OCI-LY7 (cell line): ENCODE measurements at regions not wholly inside any gene's neighbourhood (a gene's known extent, or its start where the extent isn't known, plus 50 kb on each side); places are given as distances from the start of the nearest gene placed in this dataset.

Experiments used
- BruUV-seq: library from RNA; stranded (reverse); fragments of 400-500 nt; replicated peaks from 2 replicates; lab custom pipeline; 2021; lab: Mats Ljungman, UMichigan
- CTCF ChIA-PET: fragments of 300-600 bp; sonication (Branson Sonifier 250); formaldehyde crosslinking; loops from one replicate; lab custom pipeline; 2022; ENCODE audit warnings: antibody characterized with exemption; ENCODE audit not compliant: unreplicated experiment; lab: Charles Lee
- POLR2A ChIA-PET: fragments of 300-600 bp; sonication (Branson Sonifier 250); formaldehyde crosslinking; loops from one replicate; lab custom pipeline; 2022; ENCODE audit warnings: antibody characterized with exemption; lab: Charles Lee
- DNase-seq: peaks from one replicate; pipeline ENCODE4 v3.0.0-alpha.2; 2015; ENCODE audit warnings: low spot score
- H2AFZ ChIP-seq: fragments of 200-600 bp; sonication (generic), shearing (Covaris generic); 2 replicates; pipeline ENCODE4 v1.6.1; 2014; ENCODE audit warnings: mild to moderate bottlenecking, antibody characterized with exemption, low read length, moderate library complexity
- H3K27ac ChIP-seq: fragments of 200-600 bp; sonication (generic); 2 replicates; pipeline ENCODE4 v1.5.1; 2014; ENCODE audit warnings: mixed run types, low read depth, mild to moderate bottlenecking, moderate library complexity, low read length, inconsistent platforms; ENCODE audit not compliant: poor library complexity, severe bottlenecking
- H3K36me3 ChIP-seq: fragments of 200-600 bp; sonication (generic); 2 replicates; pipeline ENCODE4 v1.6.1; 2014; ENCODE audit warnings: mild to moderate bottlenecking, antibody characterized with exemption, low read length, moderate library complexity, mixed read lengths; ENCODE audit not compliant: insufficient read depth
- H3K4me1 ChIP-seq: fragments of 200-600 bp; sonication (generic); 2 replicates; pipeline ENCODE4 v1.5.1; 2014; ENCODE audit warnings: mild to moderate bottlenecking, low read length; ENCODE audit not compliant: insufficient read depth, poor library complexity, severe bottlenecking
- H3K4me2 ChIP-seq: fragments of 200-600 bp; sonication (generic); 2 replicates; pipeline ENCODE4 v1.6.1; 2014; ENCODE audit warnings: mild to moderate bottlenecking, low read length
- H3K4me3 ChIP-seq: fragments of 200-600 bp; sonication (generic); 2 replicates; pipeline ENCODE4 v1.5.1; 2014; ENCODE audit warnings: mild to moderate bottlenecking, low read depth, low read length; ENCODE audit not compliant: poor library complexity, severe bottlenecking
- H3K79me2 ChIP-seq: fragments of 200-600 bp; sonication (generic); 2 replicates; pipeline ENCODE4 v1.6.1; 2016; ENCODE audit warnings: low read depth, mild to moderate bottlenecking, low read length, moderate library complexity, mixed read lengths; ENCODE audit not compliant: insufficient read depth
- H3K9me2 ChIP-seq: fragments of 200-600 bp; sonication (generic); 2 replicates; pipeline ENCODE4 v1.6.1; 2016; ENCODE audit warnings: mild to moderate bottlenecking, low read length, mixed read lengths; ENCODE audit not compliant: insufficient read depth
- H3K9me3 ChIP-seq: fragments of 200-600 bp; sonication (generic); 2 replicates; pipeline ENCODE4 v1.6.1; 2014; ENCODE audit warnings: mild to moderate bottlenecking, mixed run types, low read length, mixed read lengths
- H4K20me1 ChIP-seq: fragments of 200-600 bp; sonication (generic); 2 replicates; pipeline ENCODE4 v1.6.1; 2014; ENCODE audit warnings: mild to moderate bottlenecking, antibody characterized with exemption, low read length, moderate library complexity, mixed read lengths; ENCODE audit not compliant: insufficient read depth
- CTCF ChIP-seq: fragments of 200-600 bp; sonication (generic); conservative IDR thresholded peaks from 2 replicates; pipeline ENCODE4 v1.5.1; 2014; ENCODE audit warnings: mild to moderate bottlenecking, antibody characterized with exemption, low read length, moderate library complexity, mixed read lengths
- EZH2phosphoT487 ChIP-seq: fragments of 200-600 bp; sonication (generic); IDR thresholded peaks from 2 replicates; pipeline ENCODE4 v1.6.1; 2018; ENCODE audit warnings: low read depth, borderline replicate concordance, mild to moderate bottlenecking, mixed run types, antibody characterized with exemption, low read length, moderate library complexity, mixed read lengths
- intact Hi-C: fragments of 100-400 bp; cut with micrococcal nuclease; formaldehyde crosslinking; loops from one replicate; pipeline ENCODE4 v1.10.0; 2022; ENCODE audit not compliant: unreplicated experiment

- intact Hi-C loops: no loop called here
These were observed 152.7 kb upstream of the FKBP1C start for GRCh38 chr6:63058601-63059000.

GRCh38 chr6:63063631-63064271 is 147.5 kb upstream of the FKBP1C start:
- Histone ChIP-seq H3K9me2 (no peaks in the 10 kb centered on the region), H3K4me3 (no peak overlapping the region), H3K36me3 (no peaks in the 10 kb centered on the region), H3K4me2 (no peak overlapping the region), H3K27ac (no peak overlapping the region), H3K79me2 (no peaks in the 10 kb centered on the region), H2AFZ (no peak overlapping the region), H4K20me1 (no peaks in the 10 kb centered on the region), H3K4me1 (no peaks in the 10 kb centered on the region), H3K9me3 (no peaks in the 10 kb centered on the region)
- intact Hi-C loops: no loop called here
- ChIA-PET CTCF (no interaction called here), POLR2A (interaction anchor here (0.6 kb wide), 1 partner anchor 318 kb away, joined by 3 read pairs; no protein-coding TSS in a partner anchor)
- no peak for DNase-seq
- BruUV-seq: no TSS peak
- TF ChIP-seq EZH2phosphoT487 (no peak), CTCF (no peak)

More at GRCh38 chr6:63058601-63059000, 152.7 kb upstream of the FKBP1C start:
- H3K36me3 ChIP-seq: no peaks in the 10 kb centered on the region
- H3K79me2 ChIP-seq: no peaks in the 10 kb centered on the region
- no peak overlapping the region for H3K4me3 ChIP-seq
- no peaks in the 10 kb centered on the region for H4K20me1 ChIP-seq
- no peak overlapping the region for H3K27ac ChIP-seq
- no peak overlapping the region for H3K4me2 ChIP-seq
- BruUV-seq: no TSS peak
- H3K9me3 ChIP-seq: no peaks in the 10 kb centered on the region
- H3K4me1 ChIP-seq: no peaks in the 10 kb centered on the region
- TF ChIP-seq EZH2phosphoT487 (no peak), CTCF (no peak)
- POLR2A ChIA-PET: no interaction called here
- no peak for DNase-seq
- no peaks in the 10 kb centered on the region for H3K9me2 ChIP-seq
- CTCF ChIA-PET: no interaction called here
- no peak overlapping the region for H2AFZ ChIP-seq

GRCh38 chr6:63066055-63066704 is 145.1 kb upstream of the FKBP1C start:
- CTCF ChIA-PET: no interaction called here
- H3K4me3 ChIP-seq: no peak overlapping the region
- H3K36me3 ChIP-seq: no peaks in the 10 kb centered on the region
- H3K9me2 ChIP-seq: no peaks in the 10 kb centered on the region
- DNase-seq: peak; percentile 19
- intact Hi-C loops: loop anchor here (2.0 kb wide), 1 partner anchor 207 kb away; no protein-coding TSS in a partner anchor
- TF ChIP-seq EZH2phosphoT487 (no peak), CTCF (peak; percentile 62)
- no peaks in the 10 kb centered on the region for H3K4me1 ChIP-seq
- no peaks in the 10 kb centered on the region for H4K20me1 ChIP-seq
- H3K9me3 ChIP-seq: no peaks in the 10 kb centered on the region
- H3K4me2 ChIP-seq: no peak overlapping the region
- no TSS peak for BruUV-seq
- H2AFZ ChIP-seq: no peak overlapping the region
- H3K27ac ChIP-seq: no peak overlapping the region
- no peaks in the 10 kb centered on the region for H3K79me2 ChIP-seq
- POLR2A ChIA-PET: no interaction called here
